HepG2 (cell line): ENCODE measurements at regions not wholly inside any gene's neighbourhood (a gene's known extent, or its start where the extent isn't known, plus 50 kb on each side); places are given as distances from the start of the nearest gene placed in this dataset.

Experiments used
- ATAC-seq: fragments of 200-7000 bp; cut with Tn5 transposase; 3 replicates; pipeline ENCODE4 v1.9.1; 2020; ENCODE audit warnings: mild to moderate bottlenecking, moderate library complexity
- BruUV-seq: library from RNA; stranded (reverse); fragments of 400-500 nt; replicated peaks from 2 replicates; lab custom pipeline; 2021; lab: Mats Ljungman, UMichigan
- CTCF ChIA-PET: fragments of 300-600 bp; formaldehyde crosslinking; extraction: SDS; loops from one replicate; lab custom pipeline; 2021; ENCODE audit warnings: low total read pairs, inconsistent platforms, low intra/inter-chr PET ratio; lab: Yijun Ruan, JAX
- POLR2A ChIA-PET: fragments of 350-600 bp; sonication (Branson Sonifier 250); formaldehyde crosslinking; loops from one replicate; lab custom pipeline; 2020; ENCODE audit warnings: antibody characterized with exemption, inconsistent platforms; lab: Yijun Ruan, JAX
- DNase-seq: peaks from one replicate; pipeline ENCODE4 v3.0.0-alpha.2; 2015; ENCODE audit warnings: low spot score
- FAIRE-seq: peaks from 3 replicates; lab custom pipeline; 2011; peaks lifted over from hg19 to GRCh38; lab: Jason Lieb, UNC
- H2AFZ ChIP-seq: one replicate; pipeline ENCODE4 v1.6.1; 2011; ENCODE audit warnings: low read length, inconsistent platforms
- H3K27ac ChIP-seq: fragments of 300-600 bp; 3 replicates; pipeline ENCODE4 v1.8.0; 2011; ENCODE audit warnings: mixed run types, mild to moderate bottlenecking, mixed read lengths, low read length, inconsistent platforms; ENCODE audit not compliant: insufficient read depth; ENCODE audit errors: extremely low read length
- H3K27me3 ChIP-seq, 2 experiments: fragments of 200-600 bp in 1 of 2; 2 replicates in 1 of 2; 3 replicates in 1 of 2; pipeline versions ENCODE4 v1.6.0 to v1.8.0; 2011; ENCODE audit warnings: low read length in 2 of 2, mild to moderate bottlenecking in 2 of 2, moderate library complexity in 2 of 2, inconsistent platforms in 1 of 2; ENCODE audit not compliant: insufficient read depth in 2 of 2, control insufficient read depth in 1 of 2
- H3K36me3 ChIP-seq, 2 experiments: fragments of 200-600 bp in 1 of 2; replicated peaks in 1 of 2; 2 replicates in 1 of 2; 3 replicates in 1 of 2; pipeline versions ENCODE4 v1.5.1 to v1.8.0; 2011; ENCODE audit warnings: low read length in 2 of 2, inconsistent platforms in 1 of 2; ENCODE audit not compliant: insufficient read depth in 2 of 2, control insufficient read depth in 1 of 2
- H3K4me1 ChIP-seq: 2 replicates; pipeline ENCODE4 v1.5.1; 2012; ENCODE audit warnings: low read length, inconsistent platforms; ENCODE audit not compliant: insufficient read depth
- H3K4me2 ChIP-seq: 2 replicates; pipeline ENCODE4 v1.6.0; 2011; ENCODE audit warnings: low read depth, low read length, inconsistent platforms
- H3K4me3 ChIP-seq, 3 experiments: fragments of 200-600 bp in 1 of 3; sonication (generic), shearing (Covaris generic) in 1 of 3; replicated peaks in 1 of 3; 2 replicates each; pipeline ENCODE4 v1.5.1; 2011 to 2016; ENCODE audit warnings: low read length in 3 of 3, inconsistent platforms in 2 of 3, low read depth in 2 of 3, mild to moderate bottlenecking in 2 of 3, control low read depth in 1 of 3, mixed read lengths in 1 of 3; ENCODE audit not compliant: insufficient read depth in 1 of 3
- H3K79me2 ChIP-seq: one replicate; pipeline ENCODE4 v1.6.1; 2011; ENCODE audit warnings: low read length, inconsistent platforms; ENCODE audit not compliant: insufficient read depth
- H3K9ac ChIP-seq: 2 replicates; pipeline ENCODE4 v1.6.0; 2011; ENCODE audit warnings: mild to moderate bottlenecking, low read depth, low read length, inconsistent platforms; ENCODE audit not compliant: insufficient read depth
- H3K9me3 ChIP-seq: 2 replicates; pipeline ENCODE4 v1.5.1; 2012; ENCODE audit warnings: mild to moderate bottlenecking, low read length
- H4K20me1 ChIP-seq: 2 replicates; pipeline ENCODE4 v1.6.0; 2011; ENCODE audit warnings: inconsistent platforms, mild to moderate bottlenecking, low read length, moderate library complexity; ENCODE audit not compliant: insufficient read depth
- DNMT1 ChIP-seq: sonication (generic); formaldehyde crosslinking; IDR thresholded peaks from 2 replicates; pipeline ENCODE4 v1.5.1; 2020; ENCODE audit warnings: mild to moderate bottlenecking, missing genetic modification reagents
- HMGXB3 ChIP-seq: sonication (generic); formaldehyde crosslinking; IDR thresholded peaks from 2 replicates; pipeline ENCODE4 v1.4.0; 2020; ENCODE audit warnings: missing genetic modification reagents, borderline replicate concordance
- MAFF ChIP-seq: IDR thresholded peaks from 2 replicates; pipeline ENCODE4 v1.6.1; 2011; ENCODE audit warnings: low read depth, low read length, improper control_type of control experiment
- TEF ChIP-seq: sonication (generic); formaldehyde crosslinking; IDR thresholded peaks from 2 replicates; pipeline ENCODE4 v1.5.0; 2020; ENCODE audit warnings: missing genetic modification reagents
- TRIM24 ChIP-seq: sonication (generic); formaldehyde crosslinking; IDR thresholded peaks from 2 replicates; pipeline ENCODE4 v1.8.0; 2022; ENCODE audit warnings: mild to moderate bottlenecking, missing genetic modification reagents
- YEATS4 ChIP-seq: sonication (generic); formaldehyde crosslinking; IDR thresholded peaks from 2 replicates; pipeline ENCODE4 v1.4.0; 2020; ENCODE audit warnings: missing genetic modification reagents, borderline replicate concordance
- ZNF382 ChIP-seq: sonication (generic); formaldehyde crosslinking; IDR thresholded peaks from 2 replicates; pipeline ENCODE4 v1.5.0; 2020; ENCODE audit warnings: missing genetic modification reagents, mild to moderate bottlenecking, borderline replicate concordance
- ZNF484 ChIP-seq: sonication (generic); formaldehyde crosslinking; IDR thresholded peaks from 2 replicates; pipeline ENCODE4 v1.5.1; 2020; ENCODE audit warnings: mild to moderate bottlenecking, low read depth, missing genetic modification reagents, borderline replicate concordance
- ZNF605 ChIP-seq: sonication (generic); formaldehyde crosslinking; IDR thresholded peaks from 2 replicates; pipeline ENCODE4 v1.8.0; 2022; ENCODE audit warnings: mild to moderate bottlenecking, missing genetic modification reagents
- ZNF678 ChIP-seq: sonication (generic); formaldehyde crosslinking; IDR thresholded peaks from 2 replicates; pipeline ENCODE4 v1.4.0; 2020; ENCODE audit warnings: mild to moderate bottlenecking, missing genetic modification reagents
- ZNF749 ChIP-seq: sonication (generic); formaldehyde crosslinking; IDR thresholded peaks from 2 replicates; pipeline ENCODE4 v1.8.0; 2022; ENCODE audit warnings: mild to moderate bottlenecking, missing genetic modification reagents, moderate library complexity, borderline replicate concordance
- WGBS: methylation state at CpG from one replicate; pipeline ENCODE4 v1.1.6; 2017; ENCODE audit warnings: low lambda C conversion rate; 5-methylcytosine and 5-hydroxymethylcytosine counted together
- in situ Hi-C: cut with HindIII; loops from 2 replicates; pipeline ENCODE4 v1.10.0; 2017; ENCODE audit warnings: low pct_unique_long_range_greater_than_20kb; ENCODE audit not compliant: extremely low pct_ligation_motif_present
- intact Hi-C: fragments of 100-400 bp; cut with micrococcal nuclease; formaldehyde crosslinking; loops from one replicate; pipeline ENCODE4 v1.10.0; 2022; ENCODE audit not compliant: unreplicated experiment
- TF ChIP-seq, protein P1 (sequence below), 2 experiments: sonication (generic) in 1 of 2; formaldehyde crosslinking in 1 of 2; IDR thresholded peaks; 2 replicates each; pipeline versions ENCODE4 v1.6.1 to v1.9.0; 2014 to 2022; ENCODE audit warnings: antibody characterized with exemption in 1 of 2, borderline replicate concordance in 1 of 2, inconsistent platforms in 1 of 2, low read depth in 1 of 2, missing genetic modification reagents in 1 of 2

DNA sequence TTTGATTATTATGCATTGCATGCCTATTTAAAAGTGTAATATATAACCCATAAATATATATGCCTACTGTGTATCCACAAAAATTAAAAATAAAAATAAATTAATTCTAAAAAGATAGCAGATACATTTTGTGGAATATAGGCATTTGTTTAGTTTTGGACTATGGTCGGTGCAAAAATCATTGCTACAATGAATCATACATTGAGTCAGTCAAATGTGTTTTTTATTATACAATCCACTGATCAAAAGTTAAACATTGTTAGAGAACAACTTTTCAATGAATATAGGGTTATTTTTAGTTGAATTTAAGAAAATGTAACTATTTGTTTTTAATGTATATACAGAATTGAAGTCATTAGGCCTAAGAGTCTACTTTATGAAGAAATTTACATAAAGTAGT lies 885.9 kb downstream of the EFNA5 start:
- Histone ChIP-seq H3K9me3 (no peaks in the 10 kb centered on the region), H3K4me2 (no peak overlapping the region), H3K27me3 (no peaks in the 10 kb centered on the region), H3K4me1 (no peaks in the 10 kb centered on the region), H3K27ac (no peak overlapping the region), H3K79me2 (no peaks in the 10 kb centered on the region)
- BruUV-seq, result no TSS peak
- TF ChIP-seq ZNF749 (no peak), YEATS4 (CRISPR knock-in tag) (no peak), MAFF (no peak), TRIM24 (CRISPR knock-in tag) (no peak), DNMT1 (CRISPR knock-in tag) (no peak), TEF (no peak), ZNF484 (no peak), HMGXB3 (CRISPR knock-in tag) (no peak), ZNF678 (CRISPR knock-in tag) (no peak), ZNF605 (no peak), ZNF382 (CRISPR knock-in tag) (no peak)
- TF ChIP-seq, protein P1, sequence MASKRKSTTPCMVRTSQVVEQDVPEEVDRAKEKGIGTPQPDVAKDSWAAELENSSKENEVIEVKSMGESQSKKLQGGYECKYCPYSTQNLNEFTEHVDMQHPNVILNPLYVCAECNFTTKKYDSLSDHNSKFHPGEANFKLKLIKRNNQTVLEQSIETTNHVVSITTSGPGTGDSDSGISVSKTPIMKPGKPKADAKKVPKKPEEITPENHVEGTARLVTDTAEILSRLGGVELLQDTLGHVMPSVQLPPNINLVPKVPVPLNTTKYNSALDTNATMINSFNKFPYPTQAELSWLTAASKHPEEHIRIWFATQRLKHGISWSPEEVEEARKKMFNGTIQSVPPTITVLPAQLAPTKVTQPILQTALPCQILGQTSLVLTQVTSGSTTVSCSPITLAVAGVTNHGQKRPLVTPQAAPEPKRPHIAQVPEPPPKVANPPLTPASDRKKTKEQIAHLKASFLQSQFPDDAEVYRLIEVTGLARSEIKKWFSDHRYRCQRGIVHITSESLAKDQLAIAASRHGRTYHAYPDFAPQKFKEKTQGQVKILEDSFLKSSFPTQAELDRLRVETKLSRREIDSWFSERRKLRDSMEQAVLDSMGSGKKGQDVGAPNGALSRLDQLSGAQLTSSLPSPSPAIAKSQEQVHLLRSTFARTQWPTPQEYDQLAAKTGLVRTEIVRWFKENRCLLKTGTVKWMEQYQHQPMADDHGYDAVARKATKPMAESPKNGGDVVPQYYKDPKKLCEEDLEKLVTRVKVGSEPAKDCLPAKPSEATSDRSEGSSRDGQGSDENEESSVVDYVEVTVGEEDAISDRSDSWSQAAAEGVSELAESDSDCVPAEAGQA (IDR thresholded peaks at IDR 0.05; ENCODE audit: low read depth), result no peak
- TF ChIP-seq, protein P1 (CRISPR knock-in tag; IDR thresholded peaks at IDR 0.05; ENCODE audit: borderline replicate concordance), result no peak
- TF ChIP-seq, all 625 proteins: peak for 0
- H3K4me3 ChIP-seq, result no peak overlapping the region
- in situ Hi-C loops, result no loop called here
- ATAC-seq (no peak), DNase-seq (no peak), FAIRE-seq (no peak)
- ChIA-PET CTCF (no interaction called here), POLR2A (no interaction called here)
- H3K9ac ChIP-seq, result no peak overlapping the region
- H2AFZ ChIP-seq, result no peak overlapping the region
- H3K36me3 ChIP-seq, result no peaks in the 10 kb centered on the region
- 36% methylated on average over 1 of the region's 1 CpG for WGBS
- intact Hi-C loops, result no loop called here
- no peaks in the 10 kb centered on the region for H4K20me1 ChIP-seq
